EH (cell line): ENCODE measurements at regions not wholly inside any gene's neighbourhood (a gene's known extent, or its start where the extent isn't known, plus 50 kb on each side); places are given as distances from the start of the nearest gene placed in this dataset.

ENCODE experiments used
- DNase-seq: peaks from one replicate; pipeline ENCODE4 v3.0.0-alpha.2; 2015; ENCODE audit warnings: low read depth

DNA sequence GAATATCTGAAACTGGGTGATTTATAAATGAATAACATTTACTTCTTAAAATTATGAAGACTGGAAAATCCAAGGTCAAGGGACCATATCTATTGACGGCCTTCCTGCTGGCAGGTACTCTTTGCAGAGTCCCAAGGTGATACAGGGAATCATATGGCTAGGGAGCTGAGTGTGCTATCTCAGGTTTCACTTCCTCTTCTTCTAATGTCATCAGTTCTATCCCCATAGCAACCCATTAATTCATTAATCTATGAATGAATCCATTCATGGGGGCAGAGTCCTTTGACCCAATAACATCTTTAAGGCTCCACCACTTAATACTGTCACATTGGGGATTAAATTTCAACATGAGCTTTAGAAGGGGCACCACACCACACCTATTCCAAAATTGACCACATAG, 772.0 kb downstream of the HACE1 start:
- DNase-seq = no peak

DNA sequence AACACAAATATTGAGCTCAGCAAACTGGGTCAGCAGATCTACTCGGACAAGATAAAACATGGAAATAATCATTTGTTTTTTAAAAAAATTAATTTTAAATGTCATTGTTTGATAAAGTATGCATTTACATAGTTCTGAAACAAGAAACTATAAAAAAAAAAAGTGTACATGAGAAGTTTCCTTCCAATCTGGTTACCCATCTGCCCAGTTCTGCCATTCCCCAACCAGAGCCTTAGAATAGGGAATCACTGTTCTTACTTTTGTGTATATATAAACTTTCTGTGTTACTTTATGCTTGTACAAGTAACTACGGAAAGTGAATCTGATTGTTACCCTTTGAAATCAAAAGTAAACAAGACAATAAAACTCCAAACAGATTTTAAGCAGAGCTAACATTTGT, 791.4 kb downstream of the HACE1 start:
- no peak for DNase-seq

DNA sequence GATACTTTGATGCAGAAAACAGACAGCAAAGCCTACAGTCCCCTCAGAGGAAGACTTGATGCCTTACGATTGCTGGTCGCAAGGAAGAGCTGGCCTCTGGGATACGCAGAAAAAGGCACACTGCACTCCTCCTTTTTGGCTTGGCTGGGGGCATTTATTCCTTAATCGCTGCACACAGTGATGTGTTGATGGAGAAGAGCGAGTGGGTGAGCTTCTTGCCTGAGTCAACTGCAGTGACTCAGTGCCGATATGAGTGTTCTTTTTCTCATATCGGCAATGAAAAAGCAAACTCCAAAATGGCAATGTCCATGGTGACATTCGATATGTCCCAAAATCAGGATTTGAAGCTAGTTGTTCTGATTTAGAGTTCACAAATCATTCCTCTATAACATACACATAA, 794.8 kb downstream of the HACE1 start:
- DNase-seq = no peak

DNA sequence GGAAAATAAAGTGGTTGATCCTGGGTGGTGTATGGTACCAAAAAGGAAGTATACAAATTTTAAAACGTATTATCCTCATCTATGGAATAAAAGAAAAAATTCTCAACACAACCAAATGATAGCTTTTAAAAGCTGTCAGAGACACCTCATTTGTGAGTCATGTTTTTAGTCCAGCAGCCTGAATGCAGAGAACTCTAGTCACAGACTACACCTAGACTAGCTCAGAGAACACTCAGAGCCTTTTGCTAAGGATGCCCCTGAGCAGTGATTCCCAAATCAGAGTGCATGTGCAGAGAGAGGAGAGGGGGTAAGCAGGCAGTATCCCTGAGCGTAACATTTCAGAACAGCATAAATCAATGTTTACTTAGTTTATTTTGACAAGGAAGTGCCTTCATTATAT, 809.3 kb downstream of the HACE1 start:
- no peak for DNase-seq

DNA sequence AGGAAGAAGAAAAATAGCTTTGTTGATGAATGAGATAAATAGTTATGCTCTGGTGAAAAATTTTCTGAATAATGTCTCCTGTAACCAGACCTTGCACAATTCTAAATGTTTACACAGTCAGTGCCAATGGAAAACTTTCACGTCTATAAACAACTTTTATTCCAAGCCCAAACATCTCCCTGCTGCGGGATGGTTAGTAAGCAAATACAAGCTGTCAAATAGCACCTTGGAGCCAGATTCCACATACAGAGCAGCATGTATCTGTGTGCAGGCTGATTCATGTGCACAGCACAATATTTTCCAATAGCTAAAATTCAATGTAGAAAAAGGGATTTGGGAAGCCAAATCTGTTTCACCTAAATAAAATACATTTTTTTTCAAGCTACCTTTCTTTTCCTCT, 813.3 kb downstream of the HACE1 start:
- DNase-seq = no peak

DNA sequence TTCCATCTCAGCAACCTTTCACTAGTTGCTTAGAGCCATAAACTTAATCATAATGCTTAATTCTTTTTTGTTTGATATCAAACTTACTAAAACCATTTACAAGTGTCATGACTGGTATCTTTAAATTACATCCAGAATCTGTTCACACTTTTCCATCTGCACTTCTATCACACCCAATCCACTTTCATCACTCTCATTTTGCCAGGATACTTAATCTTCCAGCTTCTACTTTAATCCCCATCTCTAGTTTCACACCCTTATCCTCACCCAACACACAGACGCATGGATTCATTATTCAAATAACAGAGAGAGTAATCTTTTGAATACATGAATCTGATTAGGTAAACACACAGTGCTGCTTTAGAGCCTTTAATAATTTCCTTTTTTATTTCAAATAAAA, 828.4 kb downstream of the HACE1 start:
- DNase-seq = no peak

DNA sequence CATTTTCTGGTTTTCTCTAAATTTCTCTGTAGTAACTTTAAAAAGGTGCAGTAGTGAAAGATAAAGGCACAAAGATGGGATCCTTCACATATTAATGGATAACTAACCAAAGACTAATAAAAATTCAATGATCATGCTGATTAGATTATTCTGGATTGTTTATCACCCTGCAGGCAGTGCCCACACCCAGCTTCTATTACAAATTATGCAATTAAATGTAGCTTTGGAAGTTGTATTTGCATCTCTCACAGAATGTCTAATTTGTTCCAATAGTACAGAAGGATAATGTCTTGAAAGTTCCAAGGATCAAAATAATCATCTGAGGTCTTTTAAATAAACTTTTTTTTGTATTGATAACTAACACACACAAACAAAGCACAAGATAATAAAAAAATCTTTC, 837.6 kb downstream of the HACE1 start:
- no peak for DNase-seq

DNA sequence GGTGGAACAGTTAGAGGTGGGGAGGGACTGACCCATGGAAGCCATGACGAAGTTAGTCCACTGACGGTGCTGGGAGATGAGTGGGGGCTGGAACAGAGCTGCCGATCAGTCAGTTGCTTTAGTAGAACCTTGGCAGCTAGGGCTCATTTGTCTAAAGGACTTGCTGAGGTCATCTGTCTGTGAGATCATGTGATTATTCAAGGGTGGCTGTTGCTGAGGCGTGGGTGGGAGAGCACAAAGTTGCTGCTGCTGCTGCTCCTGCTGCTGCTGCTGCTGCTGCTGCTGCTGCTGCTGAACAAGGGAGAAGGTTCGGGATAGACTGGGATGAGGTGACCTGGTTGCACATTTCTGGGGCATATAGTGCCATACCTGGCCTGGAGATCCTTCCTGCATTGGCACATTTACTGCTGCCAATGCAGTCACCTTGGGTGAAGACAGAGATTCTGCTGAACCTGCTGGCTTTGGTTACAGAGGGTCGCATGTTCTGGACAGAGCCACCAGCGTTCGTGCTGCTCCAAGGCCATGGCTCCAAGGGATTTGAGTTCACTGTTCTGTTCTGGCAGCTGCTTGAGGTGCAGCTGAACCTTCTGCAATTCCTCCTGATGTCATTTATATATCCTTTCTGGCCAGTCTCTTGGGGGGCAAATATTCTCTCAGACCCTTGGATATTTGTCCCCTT, 840.5 kb downstream of the HACE1 start:
- no peak for DNase-seq

DNA sequence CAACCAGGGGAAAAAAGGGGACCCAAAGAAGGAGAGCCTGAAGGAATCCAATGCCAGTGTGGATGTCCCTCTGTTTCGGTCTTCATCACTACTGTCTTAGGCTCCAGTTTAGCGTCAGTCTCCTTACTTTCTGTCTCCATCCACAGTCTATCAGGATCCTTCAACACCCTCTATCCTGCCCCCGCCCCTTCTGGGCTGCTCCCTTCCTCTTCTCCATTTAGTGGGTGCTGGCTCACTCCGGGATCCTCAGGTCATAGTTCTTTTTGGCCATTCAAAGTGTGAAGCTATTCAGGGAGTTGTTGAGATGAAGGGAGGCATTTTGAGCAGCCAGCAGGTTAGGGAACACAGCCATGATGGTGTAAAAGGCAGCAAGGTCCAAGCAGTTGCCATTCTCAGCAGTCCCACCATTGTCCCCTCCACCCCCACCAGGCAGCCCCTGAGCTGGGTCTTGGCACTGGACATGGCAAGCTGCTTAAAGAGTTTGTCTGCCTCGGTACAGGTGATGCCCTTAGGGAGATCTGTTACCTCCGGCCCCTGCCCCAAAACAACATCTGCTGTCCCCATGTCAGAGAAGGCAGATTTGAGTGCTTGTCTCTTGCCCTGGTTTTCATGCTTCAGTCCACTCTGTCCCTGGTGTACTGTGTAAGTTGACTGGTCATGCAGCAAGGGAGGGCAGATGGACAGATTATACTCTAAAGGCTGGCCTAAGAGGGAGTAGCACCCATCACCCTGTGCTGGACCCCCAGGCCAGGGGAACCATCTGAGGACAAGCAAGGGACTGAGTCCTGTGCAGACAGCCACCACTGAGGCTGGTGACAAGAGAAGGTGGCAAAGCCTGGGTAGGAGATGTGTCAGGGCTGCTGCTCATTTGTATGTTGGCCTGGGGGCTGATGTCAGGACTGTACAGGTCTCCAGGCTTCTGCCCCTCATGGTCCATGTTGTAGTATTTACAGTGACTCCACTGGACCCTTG, 842.0 kb downstream of the HACE1 start:
- DNase-seq = no peak

DNA sequence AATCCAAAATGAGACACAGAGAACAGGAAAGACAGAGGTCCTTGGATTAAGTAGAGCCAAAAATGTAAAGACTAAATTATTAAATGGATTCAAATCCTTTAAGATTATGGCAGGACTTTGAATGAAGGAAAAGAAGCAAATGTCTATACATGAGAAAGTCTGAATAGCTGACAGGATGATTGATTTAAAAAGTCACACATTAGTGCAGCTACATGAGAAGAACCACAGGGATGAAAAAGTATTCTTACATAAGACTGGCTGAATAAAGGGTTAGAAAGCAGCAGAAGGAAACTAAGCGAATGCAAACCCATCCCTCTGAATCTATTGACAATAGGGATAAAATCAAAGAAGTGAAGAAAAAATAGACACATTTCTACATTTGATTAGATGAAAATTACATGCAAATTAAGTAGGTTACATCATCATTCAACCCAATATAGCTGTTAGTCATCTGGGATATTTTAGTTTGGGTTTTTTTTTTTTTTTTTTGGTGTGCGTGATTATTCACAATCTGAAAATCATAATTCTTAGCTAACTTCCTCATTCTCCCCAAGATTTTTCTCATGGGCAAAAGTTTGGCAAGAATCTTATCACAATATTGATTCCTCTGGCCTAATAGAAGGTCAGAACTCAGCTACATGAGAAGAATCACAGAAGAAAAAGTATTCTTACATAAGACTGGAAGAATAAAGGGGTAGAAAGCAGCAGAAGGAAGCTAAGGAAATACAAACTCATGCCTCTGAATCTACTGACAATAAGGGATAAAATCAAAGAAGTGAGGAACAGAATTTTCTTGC, 845.4 kb downstream of the HACE1 start:
- DNase-seq = no peak

DNA sequence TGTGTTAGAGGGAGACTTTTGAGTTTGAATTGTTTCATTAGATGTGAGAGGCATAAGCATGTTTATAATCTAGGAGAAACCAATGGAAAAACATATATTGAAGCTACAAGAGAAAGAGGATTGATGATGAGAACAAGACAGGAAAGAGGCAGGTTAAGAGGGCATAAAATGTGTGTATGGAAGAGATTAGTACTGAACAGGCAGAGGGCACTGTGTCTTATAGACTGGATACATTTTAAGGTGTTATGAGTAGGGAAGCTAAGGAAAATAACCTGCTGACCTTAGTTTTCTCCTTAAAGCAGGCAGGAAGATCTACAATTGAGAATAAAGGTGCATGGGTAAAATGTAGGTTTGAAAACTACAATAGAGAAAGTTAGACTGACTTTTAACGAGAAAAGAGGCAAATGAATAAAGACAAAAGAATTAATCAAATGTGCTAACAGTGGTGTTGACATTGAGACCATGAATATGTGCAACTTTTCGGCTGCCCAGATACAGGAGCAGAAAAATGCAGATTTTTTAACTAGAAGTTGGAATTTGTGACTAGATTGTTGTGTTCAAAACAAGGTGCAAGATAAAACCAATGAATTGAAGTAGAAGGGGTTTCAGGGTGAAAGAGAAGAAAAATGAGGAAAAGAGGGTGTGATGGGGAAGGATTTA, 846.3 kb downstream of the HACE1 start:
- no peak for DNase-seq

DNA sequence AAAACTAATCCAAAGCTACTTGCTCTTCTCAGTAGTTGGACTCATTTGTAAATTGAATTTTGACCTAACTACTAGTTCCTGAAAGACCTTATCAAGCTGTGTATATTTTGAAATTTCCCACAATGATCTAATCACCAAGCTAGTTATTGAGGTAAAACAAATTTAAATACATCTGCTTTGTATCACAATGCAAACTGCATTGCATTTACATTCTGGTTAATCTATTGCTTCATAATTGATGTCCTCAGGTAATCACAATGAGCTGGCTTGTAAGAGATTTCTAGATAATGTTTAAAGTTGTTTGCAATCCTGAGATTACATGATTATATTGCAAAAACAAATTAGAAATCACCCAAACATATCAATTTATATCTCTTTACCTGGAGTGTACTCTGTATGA, 848.8 kb downstream of the HACE1 start:
- no peak for DNase-seq

DNA sequence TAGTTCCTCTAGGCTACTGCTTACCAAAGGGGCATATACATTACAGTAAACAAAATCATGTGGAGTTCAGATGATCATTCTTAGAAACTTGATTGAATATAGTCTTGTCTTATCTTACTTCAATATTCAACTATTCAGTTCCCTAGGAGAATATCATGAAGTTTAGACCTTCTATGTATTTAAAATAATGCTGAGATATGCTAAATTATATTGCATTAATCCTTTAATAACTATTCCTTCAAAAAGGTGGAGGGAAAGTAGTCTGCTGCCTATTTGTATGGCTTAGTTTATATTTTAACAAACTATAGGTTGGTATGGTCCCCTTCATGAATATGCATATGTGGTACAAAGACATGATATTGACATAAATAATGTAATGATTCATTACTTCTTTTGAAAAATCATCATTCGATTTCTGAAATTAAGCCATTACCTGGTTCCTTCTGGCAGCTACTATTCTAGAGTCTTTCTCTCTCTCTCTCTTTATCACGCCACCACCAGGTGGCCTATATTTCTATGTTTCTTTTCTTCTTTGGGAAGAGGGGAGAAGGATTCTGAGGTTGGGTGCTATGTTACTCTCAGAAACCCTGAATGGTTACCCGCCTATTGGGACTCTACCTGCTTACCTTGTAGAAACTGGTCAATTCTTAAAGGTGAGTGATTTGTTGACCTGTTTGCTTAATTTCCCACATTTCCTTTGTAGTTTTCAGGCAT, 855.8 kb downstream of the HACE1 start:
- no peak for DNase-seq

DNA sequence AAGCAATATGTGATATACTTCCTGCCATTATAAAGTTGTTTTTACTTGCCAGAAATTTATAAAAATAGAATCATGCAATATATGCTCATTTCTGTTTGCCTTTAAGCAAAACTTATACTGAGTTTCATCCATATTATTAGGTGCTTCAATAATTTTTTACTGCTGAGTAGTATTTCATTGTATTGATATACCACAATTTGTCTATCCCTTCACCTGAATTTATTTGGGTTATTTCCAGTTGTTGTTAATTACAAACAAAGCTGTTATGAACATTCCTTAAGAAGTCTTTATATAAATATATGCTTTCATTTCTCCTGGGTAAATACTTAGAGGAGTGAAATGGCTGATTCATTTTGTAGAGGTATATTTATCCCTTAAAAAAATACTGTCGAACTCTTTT, 864.1 kb downstream of the HACE1 start:
- no peak for DNase-seq

DNA sequence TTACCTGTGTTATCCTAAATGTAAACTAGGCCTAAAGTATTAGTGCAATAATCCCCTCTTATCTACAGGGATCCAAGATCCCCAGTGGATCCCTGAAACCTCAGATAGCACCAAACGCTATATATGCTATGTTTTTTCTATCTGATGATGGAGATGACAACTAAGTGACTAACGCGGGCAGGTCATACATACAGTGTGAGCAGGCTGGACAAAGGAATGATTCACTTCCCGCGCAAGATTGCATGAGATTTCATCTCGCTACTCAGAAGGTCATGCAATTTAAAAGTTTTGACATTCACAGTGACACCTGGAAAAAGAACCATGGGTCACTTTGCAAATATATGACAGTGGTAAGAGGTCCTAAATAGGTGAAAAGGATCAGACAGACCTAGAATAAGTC, 875.9 kb downstream of the HACE1 start:
- DNase-seq = no peak

DNA sequence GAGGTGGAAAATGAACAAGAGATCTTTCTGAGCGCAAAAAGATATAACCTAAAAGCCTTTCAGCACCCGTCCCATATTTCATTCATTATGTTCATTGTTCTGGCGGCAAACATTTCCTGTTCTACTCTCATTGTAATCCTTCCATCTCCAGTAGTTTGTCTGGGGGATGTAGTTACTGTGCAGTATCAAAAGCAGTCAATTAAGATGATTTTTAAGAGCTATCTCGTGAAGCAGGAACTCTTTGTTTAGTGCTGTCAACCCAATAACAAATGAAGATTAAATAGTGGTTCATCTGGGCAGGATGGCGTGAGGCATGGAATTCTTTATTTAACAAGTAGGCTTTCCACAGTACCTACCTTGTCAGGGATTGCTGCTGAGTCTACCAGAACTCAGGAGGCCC, 876.7 kb downstream of the HACE1 start:
- DNase-seq = no peak

DNA sequence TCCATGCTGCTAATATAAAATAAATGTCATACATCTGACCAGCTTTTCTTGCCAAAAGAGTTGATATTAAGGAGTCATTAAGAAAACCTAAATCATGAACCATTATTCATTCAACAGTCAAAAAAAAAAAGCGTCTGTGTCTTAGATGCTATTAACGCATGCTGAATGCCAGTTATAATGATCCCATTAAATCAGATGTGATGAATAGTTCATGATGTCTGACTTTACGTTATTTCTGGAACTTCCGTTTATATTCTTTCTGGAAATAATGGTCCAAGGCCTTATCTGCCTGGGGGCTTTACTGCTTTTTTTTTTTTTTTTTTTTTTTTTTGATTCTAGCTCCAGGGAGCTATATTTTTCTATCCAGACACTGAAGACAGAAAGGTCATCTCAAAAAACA, 877.1 kb downstream of the HACE1 start:
- DNase-seq = no peak

DNA sequence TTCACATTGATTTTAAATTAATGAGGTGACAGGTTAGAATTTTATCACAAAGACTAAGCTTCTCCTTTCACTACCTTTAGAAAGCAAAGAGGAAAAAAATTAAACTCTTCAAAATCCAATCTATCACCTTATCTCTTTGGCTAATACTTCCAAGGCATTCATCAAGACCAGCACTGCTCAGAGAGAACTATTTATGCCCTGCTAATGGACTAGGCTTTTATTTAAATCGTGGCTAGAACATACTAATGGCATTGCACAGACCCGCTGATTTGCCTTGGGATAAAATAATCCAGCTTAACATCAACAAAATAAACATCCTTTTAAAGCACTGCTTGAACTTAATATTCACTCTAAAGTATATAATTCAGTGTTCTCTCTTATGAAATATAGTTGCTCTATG, 880.4 kb downstream of the HACE1 start:
- DNase-seq = no peak

DNA sequence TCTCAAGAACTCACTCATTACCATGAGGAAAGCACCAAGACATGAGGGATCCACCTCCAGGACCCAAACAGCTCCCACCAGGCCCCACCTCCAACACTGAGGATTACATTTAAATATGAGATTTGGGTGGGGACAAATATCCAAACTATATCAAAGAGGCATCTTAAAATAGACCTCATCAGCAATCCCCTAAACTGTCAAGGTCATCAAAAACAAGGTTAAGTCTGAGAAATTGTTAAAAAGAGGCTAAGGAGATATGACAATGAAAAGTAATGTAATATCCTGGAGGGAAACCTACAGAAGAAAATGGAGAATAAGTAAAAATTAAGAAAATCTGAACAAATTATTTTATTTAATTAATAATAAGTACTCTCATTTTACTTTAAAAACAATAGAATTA, 922.3 kb downstream of the HACE1 start:
- DNase-seq = no peak

DNA sequence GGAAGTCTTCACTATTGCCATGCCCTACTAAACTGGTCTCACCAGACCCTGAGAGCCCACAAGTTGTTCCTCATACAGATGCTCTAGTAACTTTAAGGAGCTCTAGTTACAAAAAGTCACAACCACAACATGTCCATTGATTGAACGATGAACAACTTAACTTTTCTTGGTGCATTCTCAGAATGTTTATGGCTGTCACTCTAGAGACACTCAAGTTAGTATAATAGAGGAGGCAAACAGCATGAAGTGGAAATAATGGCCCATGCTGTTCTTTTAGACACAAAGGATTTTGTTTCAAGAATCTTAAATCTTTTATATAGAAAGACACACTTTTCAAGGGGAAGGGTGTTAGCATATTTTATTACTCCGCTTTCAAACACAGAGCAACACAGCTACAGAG, 934.4 kb downstream of the HACE1 start:
- no peak for DNase-seq

DNA sequence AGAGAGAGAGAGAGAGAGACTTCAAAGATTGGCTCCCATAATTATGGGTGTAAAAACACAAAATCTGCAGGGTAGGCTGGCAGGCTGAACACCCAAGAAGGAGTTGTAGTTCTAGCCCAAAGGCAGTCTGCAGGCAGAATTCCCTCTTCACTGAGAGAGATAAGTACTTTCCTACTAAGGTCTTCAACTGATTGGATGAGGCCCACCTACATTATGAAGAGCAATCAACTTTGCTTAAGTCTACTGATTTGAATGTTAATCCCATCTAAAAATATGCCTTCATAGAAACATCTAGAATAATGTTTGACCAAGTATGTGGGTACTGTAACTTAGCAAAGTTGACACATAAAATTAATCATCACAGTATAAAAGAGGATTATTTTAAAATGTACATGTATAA, 949.7 kb downstream of the HACE1 start:
- DNase-seq = no peak

DNA sequence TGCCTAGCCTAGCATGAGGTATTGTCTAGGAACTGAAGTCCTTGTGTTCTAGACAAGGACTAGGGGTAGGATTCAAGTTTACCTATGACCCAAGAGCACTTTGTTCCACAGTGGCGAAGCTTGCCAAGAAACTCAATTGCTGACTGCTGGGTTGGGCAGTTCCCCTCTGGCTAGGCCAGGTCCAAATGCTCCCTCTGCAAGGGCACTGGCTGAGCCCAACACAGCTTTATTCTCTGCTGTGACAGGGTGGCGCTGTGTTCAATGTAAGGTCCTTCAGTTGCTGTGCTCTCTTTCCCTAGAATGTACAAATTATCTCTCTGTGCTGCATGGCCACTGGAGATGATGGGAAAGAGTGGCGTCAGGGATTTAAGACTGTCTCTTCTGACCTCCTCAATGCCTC, 950.8 kb downstream of the HACE1 start:
- DNase-seq = no peak
